Tibial nerve (tissue), 4 donors: ENCODE measurements at regions not wholly inside any gene's neighbourhood (a gene's known extent, or its start where the extent isn't known, plus 50 kb on each side); places are given as distances from the start of the nearest gene placed in this dataset.
"Not testable (repeated sequence)": the region's sequence is repeated elsewhere in the genome, so short reads cannot be mapped to it uniquely, and the experiment has no call there.

Experiments
- DNase-seq, 2 donors: peaks; one replicate each; pipeline ENCODE4 v3.0.0-alpha.2; 2019; ENCODE audit warnings: low spot score in 2 of 2
- H3K27ac ChIP-seq, 4 donors: fragments of 200-600 bp; sonication (generic) in 3 of 4; one replicate each; pipeline ENCODE4 v1.5.1; 2017 to 2019; ENCODE audit warnings: mild to moderate bottlenecking in 1 of 4
- H3K27me3 ChIP-seq, 2 donors: fragments of 200-600 bp; sonication (generic) in 1 of 2; one replicate each; pipeline versions ENCODE4 v1.5.1 to v1.6.0; 2017 to 2019
- H3K36me3 ChIP-seq, 3 donors: fragments of 200-600 bp; sonication (generic); one replicate each; pipeline ENCODE4 v1.5.1; 2018 to 2019
- H3K4me1 ChIP-seq, 4 donors: fragments of 200-600 bp; sonication (generic) in 3 of 4; one replicate each; pipeline ENCODE4 v1.5.1; 2017 to 2019
- H3K4me3 ChIP-seq, 4 donors: fragments of 200-600 bp; sonication (generic) in 3 of 4; one replicate each; pipeline ENCODE4 v1.5.1; 2017 to 2019; ENCODE audit warnings: mild to moderate bottlenecking in 1 of 4, moderate library complexity in 1 of 4
- H3K9me3 ChIP-seq, 4 donors: fragments of 200-600 bp; sonication (generic) in 3 of 4; one replicate each; pipeline ENCODE4 v1.5.1; 2017 to 2019
- EP300 ChIP-seq, 2 donors: sonication (generic); formaldehyde crosslinking; IDR thresholded peaks; one replicate each; pipeline ENCODE4 v1.6.1; 2017; ENCODE audit warnings: antibody characterized with exemption in 2 of 2, mild to moderate bottlenecking in 1 of 2
- POLR2A ChIP-seq, 2 donors: fragments of 450-650 bp; IDR thresholded peaks; one replicate each; pipeline ENCODE4 v1.6.1; 2017; ENCODE audit warnings: antibody characterized with exemption in 2 of 2, mild to moderate bottlenecking in 2 of 2, moderate library complexity in 2 of 2
- WGBS, 2 donors: methylation state at CpG; one replicate each; pipeline ENCODE4 v1.1.5; 2018; 5-methylcytosine and 5-hydroxymethylcytosine counted together
- TF ChIP-seq, protein P1 (sequence below), 5 experiments: fragments of 200-600 bp in 3 of 5; fragments of 450-650 bp in 2 of 5; sonication (generic) in 3 of 5; IDR thresholded peaks; one replicate each; pipeline ENCODE4 v1.5.1; 2016 to 2019; ENCODE audit warnings: antibody characterized with exemption in 5 of 5, mild to moderate bottlenecking in 3 of 5, moderate library complexity in 2 of 5

- DNase-seq: no peak
- TF ChIP-seq POLR2A (IDR thresholded peaks at IDR 0.05) (no peak), EP300 (IDR thresholded peaks at IDR 0.05) (no peak)
- TF ChIP-seq, protein P1, sequence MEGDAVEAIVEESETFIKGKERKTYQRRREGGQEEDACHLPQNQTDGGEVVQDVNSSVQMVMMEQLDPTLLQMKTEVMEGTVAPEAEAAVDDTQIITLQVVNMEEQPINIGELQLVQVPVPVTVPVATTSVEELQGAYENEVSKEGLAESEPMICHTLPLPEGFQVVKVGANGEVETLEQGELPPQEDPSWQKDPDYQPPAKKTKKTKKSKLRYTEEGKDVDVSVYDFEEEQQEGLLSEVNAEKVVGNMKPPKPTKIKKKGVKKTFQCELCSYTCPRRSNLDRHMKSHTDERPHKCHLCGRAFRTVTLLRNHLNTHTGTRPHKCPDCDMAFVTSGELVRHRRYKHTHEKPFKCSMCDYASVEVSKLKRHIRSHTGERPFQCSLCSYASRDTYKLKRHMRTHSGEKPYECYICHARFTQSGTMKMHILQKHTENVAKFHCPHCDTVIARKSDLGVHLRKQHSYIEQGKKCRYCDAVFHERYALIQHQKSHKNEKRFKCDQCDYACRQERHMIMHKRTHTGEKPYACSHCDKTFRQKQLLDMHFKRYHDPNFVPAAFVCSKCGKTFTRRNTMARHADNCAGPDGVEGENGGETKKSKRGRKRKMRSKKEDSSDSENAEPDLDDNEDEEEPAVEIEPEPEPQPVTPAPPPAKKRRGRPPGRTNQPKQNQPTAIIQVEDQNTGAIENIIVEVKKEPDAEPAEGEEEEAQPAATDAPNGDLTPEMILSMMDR (IDR thresholded peaks at IDR 0.05): no peak
- Histone ChIP-seq H3K27ac (no peak overlapping the region), H3K4me3 (no peak overlapping the region), H3K9me3 (no peaks in the 10 kb centered on the region), H3K27me3 (no peaks in the 10 kb centered on the region), H3K36me3 (no peaks in the 10 kb centered on the region), H3K4me1 (no peaks in the 10 kb centered on the region)
- WGBS, 2 donors: 70 to 73% methylated on average over 9 of the region's 9 CpGs
These were observed 546.2 kb upstream of the B3GAT1 start for GRCh38 chr11:134958336-134958640.

DNA sequence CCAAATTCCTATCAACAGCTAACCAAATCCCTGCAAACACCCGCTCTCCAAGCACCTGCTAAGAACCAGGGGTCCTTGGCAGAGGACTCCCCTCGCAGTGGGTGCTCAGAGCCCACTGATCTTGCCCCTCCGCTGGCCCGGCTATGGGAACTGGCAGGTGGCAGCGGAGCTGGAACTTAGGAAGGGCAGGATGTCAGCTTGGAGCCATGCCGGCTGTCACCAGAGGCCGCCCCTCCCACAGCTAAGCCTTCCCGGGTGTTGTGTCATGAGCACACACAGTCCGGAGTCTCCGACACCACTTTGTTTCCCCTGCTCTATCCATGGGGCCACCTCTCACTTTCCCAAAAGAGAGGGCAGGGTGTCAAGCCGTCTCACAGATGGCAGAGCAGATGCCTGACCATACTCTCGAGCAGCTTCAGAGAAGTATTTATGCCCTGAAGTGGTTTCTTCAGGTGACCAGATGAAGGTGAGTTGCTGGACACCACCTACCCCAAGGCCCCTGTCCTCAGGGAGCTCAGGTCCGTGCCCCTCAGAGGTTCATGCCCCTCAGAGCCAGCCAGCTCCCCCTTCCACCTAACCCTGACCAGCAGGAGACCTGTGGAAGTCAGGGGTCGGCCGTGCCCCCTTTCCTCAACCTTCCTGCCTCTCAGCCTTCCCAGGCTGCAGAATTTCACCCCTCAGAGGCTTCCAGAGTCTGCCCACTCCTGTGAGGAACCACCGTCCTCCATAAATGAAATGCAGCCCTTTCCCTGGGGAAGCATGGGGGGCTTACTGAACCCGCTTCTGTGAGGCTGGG is 545.7 kb upstream of the B3GAT1 start:
- TF ChIP-seq, protein P1 (IDR thresholded peaks at IDR 0.05): no peak
- TF ChIP-seq POLR2A (IDR thresholded peaks at IDR 0.05): no peak
- TF ChIP-seq EP300 (IDR thresholded peaks at IDR 0.05): no peak
- H3K27ac ChIP-seq: no peak overlapping the region
- 81 to 86% methylated on average over 14 to 17 of the region's 17 CpGs for WGBS, 2 donors
- no peak for DNase-seq
- no peaks in the 10 kb centered on the region for H3K36me3 ChIP-seq
- H3K4me3 ChIP-seq: no peak overlapping the region
- no peaks in the 10 kb centered on the region for H3K27me3 ChIP-seq
- no peaks in the 10 kb centered on the region for H3K4me1 ChIP-seq
- no peaks in the 10 kb centered on the region for H3K9me3 ChIP-seq

GRCh38 chr11:134956450-134957210 is 544.6 kb upstream of the B3GAT1 start:
- WGBS, 2 donors: 88 to 89% methylated on average over 13 of the region's 13 CpGs
- TF ChIP-seq, protein P1 (IDR thresholded peaks at IDR 0.05): no peak
- TF ChIP-seq POLR2A (IDR thresholded peaks at IDR 0.05) (no peak), EP300 (IDR thresholded peaks at IDR 0.05) (no peak)
- no peaks in the 10 kb centered on the region for H3K27me3 ChIP-seq
- no peaks in the 10 kb centered on the region for H3K4me1 ChIP-seq
- H3K4me3 ChIP-seq: no peak overlapping the region
- no peak overlapping the region for H3K27ac ChIP-seq
- H3K36me3 ChIP-seq: no peaks in the 10 kb centered on the region
- H3K9me3 ChIP-seq: no peaks in the 10 kb centered on the region
- no peak for DNase-seq

- H3K4me1 ChIP-seq, H3K36me3 ChIP-seq, H3K9me3 ChIP-seq, H3K4me3 ChIP-seq, DNase-seq, H3K27ac ChIP-seq, H3K27me3 ChIP-seq: not testable (repeated sequence)
- WGBS, 2 donors: 84 to 92% methylated on average over 4 of the region's 4 CpGs
These were observed 543.9 kb upstream of the B3GAT1 start for GRCh38 chr11:134955970-134956369.

GRCh38 chr11:134955281-134955680 is 543.2 kb upstream of the B3GAT1 start:
- H3K9me3 ChIP-seq: no peaks in the 10 kb centered on the region
- H3K27me3 ChIP-seq: no peaks in the 10 kb centered on the region
- peaks cover 0 to 4% (median 0%) of the 10 kb centered on the region in 4 donors for H3K4me1 ChIP-seq
- H3K36me3 ChIP-seq: no peaks in the 10 kb centered on the region
- TF ChIP-seq, protein P1 (IDR thresholded peaks at IDR 0.05): no peak
- TF ChIP-seq EP300 (IDR thresholded peaks at IDR 0.05): no peak
- TF ChIP-seq POLR2A (IDR thresholded peaks at IDR 0.05): no peak
- 87 to 95% methylated on average over 7 to 9 of the region's 9 CpGs for WGBS, 2 donors
- no peak overlapping the region for H3K27ac ChIP-seq
- DNase-seq: no peak
- H3K4me3 ChIP-seq: no peak overlapping the region

GRCh38 chr11:134954456-134954855 is 542.4 kb upstream of the B3GAT1 start:
- H3K36me3 ChIP-seq, H3K4me3 ChIP-seq, H3K9me3 ChIP-seq, DNase-seq, H3K27me3 ChIP-seq, H3K4me1 ChIP-seq, H3K27ac ChIP-seq: not testable (repeated sequence)
- 70 to 71% methylated on average over 4 of the region's 4 CpGs for WGBS, 2 donors

GRCh38 chr11:134953417-134953970 is 541.5 kb upstream of the B3GAT1 start:
- not testable (repeated sequence) for H3K4me1 ChIP-seq, DNase-seq, H3K4me3 ChIP-seq, H3K27me3 ChIP-seq, H3K27ac ChIP-seq, H3K9me3 ChIP-seq, H3K36me3 ChIP-seq
- WGBS, 2 donors: 86 to 98% methylated on average over 2 of the region's 2 CpGs
